Myocyte (in vitro differentiated cells): ENCODE measurements at regions not wholly inside any gene's neighbourhood (a gene's known extent, or its start where the extent isn't known, plus 50 kb on each side); places are given as distances from the start of the nearest gene placed in this dataset.
"Not testable (repeated sequence)": the region's sequence is repeated elsewhere in the genome, so short reads cannot be mapped to it uniquely, and the experiment has no call there.

Experiments used
- DNase-seq: peaks from one replicate; pipeline ENCODE4 v3.0.0-alpha.2; 2012; ENCODE audit warnings: low read depth

GRCh38 chr10:8305876-8306652 is 251.6 kb downstream of the GATA3 start:
- DNase-seq, result no peak

DNA sequence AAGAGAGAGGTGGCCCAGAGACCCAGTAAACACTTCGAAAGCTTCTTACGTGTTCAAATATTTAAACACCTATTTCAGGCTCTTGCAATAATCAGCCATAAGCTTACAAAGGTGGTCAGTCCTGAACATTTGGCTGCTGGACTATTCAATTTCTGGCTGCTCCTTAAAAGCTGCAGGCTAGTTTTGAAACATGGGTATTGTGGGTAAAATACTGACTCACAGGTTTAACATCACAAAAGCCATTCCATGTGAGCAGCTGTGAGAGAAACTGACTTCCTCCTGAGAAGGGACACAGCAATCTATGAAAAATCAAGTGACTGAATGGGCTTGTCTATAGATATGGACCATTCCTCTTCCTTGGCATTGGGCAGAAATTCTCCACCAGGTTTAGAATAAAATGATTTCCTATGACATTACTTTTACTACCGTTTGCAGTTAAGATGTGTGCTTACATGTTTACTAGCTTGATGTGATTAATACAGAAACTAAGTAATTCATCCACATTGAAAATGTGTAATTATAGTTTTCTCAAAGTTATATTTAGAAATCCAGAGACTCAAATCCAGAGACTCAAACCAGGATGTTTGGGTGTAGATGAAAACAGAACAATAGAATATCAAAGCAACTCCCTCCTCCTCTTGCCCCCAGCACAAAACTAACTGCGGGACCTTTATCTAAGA is 252.3 kb downstream of the GATA3 start:
- DNase-seq, result no peak

GRCh38 chr10:8310930-8311329 is 256.4 kb downstream of the GATA3 start:
- no peak for DNase-seq

DNA sequence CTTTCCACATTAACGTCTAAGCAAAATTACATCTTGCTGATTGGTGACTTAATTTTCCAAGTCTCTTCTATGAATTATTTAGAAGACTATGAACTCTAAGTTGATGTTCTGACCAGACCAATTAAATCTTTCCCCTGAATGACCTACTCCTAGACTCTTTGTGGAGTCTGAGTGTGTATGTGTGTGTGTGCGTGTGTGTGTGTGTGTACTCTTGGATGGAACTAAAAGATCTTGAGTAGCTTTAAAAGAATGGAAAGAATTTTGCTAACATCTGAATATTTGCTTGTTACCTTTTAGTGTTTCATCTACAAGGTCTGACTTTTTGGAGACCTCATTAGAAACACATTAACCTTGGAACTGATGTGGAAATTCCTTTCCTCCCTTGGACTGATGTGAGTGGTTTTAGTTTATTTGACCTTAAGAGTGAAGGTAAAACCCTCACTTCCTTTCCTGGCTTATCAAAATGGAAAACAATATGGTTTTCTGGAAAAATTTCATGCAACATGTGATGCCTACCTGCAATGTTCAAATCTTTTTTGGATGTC is 257.1 kb downstream of the GATA3 start:
- no peak for DNase-seq

DNA sequence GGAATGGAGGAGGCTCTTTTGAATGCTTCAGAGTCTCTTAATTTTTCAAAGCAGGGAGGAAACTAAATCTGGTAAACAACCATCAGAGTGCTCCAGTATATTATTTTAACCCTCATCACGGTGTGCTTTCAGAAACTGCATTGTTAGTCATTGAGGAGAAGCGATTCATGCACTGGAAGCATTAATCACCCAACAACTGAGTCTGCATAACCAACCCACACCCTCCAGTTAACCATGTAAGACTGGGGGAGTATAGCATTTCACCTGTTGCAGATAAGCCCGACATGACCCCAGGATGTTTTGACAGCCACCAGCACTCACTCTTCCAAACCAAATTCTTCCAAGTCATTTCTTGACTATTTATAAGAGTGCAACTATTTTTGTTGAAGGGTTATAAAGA is 257.6 kb downstream of the GATA3 start:
- DNase-seq, result no peak

DNA sequence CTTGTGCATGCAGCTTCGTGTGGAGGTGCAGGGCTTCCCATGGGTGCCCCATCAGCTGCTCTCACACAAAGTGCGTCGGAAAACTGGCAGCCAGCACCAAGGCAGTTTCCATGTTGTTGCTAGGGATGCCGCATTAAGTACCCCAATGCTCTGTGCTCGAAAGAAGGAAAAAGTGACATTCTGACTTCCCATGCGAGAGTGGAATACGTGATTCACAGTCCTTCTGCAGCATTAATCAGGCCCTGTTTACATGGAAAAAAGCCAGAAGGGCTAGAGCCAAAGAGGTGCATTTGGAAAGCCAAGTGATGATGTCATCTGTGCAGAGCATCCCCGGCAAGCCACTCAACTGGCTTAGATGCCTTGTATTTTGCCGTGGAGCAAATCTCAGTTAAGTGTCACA is 258.3 kb downstream of the GATA3 start:
- no peak for DNase-seq

DNA sequence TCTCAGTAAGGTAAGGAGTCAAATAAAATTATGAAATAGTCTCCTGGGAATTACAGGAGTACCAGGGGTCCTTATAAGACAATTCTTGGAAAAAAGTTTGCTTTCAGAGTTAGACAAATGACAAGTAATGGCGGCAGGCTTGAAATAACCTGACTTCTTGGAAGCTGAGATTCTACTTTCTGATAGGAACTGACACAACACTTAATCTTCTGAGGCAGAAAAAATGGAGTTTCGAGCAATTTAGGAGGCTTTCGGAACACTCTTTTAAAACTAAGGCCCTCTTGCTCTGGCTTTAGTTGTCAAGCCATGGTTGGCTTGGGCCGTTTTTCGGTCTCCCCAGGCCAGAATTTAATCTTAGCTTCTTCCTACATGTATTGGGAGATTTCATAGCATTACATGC is 260.0 kb downstream of the GATA3 start:
- DNase-seq, result no peak

- DNase-seq, result no peak
Measured at GRCh38 chr10:8315619-8316021, 261.1 kb downstream of the GATA3 start.

DNA sequence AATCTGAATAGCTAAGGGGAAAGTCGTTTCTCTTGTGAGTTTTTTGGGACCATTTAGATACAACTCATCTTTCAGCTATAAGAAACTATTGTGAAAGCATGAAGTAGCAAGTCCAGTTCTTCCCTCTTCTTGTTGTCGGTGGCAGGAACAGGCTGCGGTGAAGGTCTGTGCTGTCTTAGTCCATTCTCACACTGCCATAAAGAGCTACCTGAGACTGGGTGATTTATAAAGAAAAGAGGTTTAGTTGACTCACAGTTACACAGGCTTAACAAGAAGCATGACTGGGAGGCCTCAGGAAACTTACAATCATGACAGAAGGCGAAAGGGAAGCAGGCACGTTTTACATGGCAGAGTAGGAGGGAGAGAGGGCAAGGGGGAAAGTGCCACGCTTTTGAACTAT is 261.8 kb downstream of the GATA3 start:
- DNase-seq, result no peak

DNA sequence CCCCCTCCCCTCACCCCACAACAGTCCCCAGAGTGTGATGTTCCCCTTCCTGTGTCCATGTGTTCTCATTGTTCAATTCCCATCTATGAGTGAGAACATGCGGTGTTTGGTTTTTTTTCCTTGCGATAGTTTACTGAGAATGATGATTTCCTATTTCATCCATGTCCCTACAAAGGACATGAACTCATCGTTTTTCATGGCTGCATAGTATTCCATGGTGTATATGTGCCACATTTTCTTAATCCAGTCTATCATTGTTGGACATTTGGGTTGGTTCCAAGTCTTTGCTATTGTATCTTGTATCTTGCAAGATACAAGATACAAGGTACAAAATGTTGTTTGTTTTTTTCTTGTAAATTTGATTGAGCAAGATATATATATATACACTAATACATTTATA is 263.9 kb downstream of the GATA3 start:
- DNase-seq, result not testable (repeated sequence)

GRCh38 chr10:8318956-8319355 is 264.5 kb downstream of the GATA3 start:
- no peak for DNase-seq

GRCh38 chr10:8319704-8320103 is 265.2 kb downstream of the GATA3 start:
- no peak for DNase-seq

DNA sequence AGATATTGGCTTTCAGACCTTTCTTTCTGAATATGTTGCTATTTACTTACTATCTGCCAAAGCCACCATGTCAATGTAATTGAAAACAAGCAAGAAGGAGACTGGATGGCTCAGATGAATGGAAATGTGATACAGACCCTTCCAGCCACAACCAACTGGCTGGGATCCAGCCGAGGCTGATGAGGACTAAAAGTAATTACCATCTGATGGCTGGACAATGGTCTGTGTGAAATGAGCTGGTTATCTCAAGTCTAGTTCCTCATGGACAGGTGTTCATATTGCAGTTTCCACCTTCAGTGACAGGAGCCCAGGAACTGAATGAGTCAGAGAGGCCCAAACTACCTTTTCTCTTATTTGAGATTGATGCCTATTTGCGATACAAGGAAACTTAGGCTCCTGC is 267.5 kb downstream of the GATA3 start:
- DNase-seq, result peak; percentile 0

- no peak for DNase-seq
Measured at GRCh38 chr10:8323428-8324054, 269.1 kb downstream of the GATA3 start.

DNA sequence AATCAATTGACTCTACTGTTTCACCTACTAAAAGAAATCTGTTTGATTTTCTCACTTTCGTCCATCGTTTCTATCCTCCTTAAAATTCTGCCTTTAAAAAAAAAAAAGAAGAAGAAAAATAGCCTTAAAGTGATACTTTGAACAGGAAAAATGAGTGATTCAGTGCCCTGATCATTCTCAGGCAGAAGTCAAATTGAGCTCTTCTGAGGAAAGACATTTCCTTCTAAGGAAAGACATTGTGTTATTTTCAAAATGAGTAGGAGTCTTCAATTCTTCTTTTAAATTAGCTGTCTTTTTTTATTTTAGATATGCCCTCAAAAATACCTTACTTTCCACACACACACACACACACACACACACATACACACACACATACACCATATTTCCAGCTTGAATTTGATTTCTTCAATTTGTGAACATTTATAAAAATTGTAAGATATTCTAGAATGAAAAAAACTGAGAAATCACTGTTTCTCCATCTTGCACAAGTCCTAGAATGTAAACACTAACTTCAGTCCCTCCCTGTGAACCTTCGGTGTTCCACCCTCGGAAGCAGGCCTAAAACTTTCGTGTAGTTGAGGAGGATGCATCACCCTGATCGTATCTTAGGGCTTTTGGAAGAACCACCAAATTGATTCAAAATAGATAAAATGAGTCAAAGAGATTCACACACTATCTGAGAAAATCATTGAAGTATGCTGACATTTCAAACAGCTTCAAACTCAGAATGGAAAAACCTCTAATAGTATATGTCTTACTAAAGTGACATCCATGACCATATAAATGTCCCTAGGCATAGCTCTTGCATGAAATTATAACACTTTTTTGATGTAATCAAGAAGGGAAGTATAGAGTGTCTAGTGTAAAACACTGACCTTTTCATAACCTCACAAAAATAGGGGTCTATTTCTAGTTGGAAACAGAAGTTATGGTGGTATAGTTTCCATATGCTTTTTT is 270.8 kb downstream of the GATA3 start:
- no peak for DNase-seq

- DNase-seq, result no peak
Measured at GRCh38 chr10:8326396-8327139, 272.1 kb downstream of the GATA3 start.

DNA sequence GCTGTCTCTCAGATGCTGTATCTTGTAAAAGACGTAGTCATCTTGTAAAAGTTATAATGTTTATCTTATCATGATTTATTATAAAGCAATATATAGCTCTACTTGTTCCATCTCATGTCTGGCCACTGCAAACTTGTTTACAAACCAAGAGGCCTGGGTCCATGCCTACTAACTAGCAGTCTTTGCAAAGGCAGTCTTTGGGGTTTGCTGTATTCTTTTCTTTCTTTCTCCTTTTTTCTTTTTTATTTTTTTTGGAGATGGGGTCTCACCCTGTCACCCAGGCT is 272.6 kb downstream of the GATA3 start:
- no peak for DNase-seq

GRCh38 chr10:8331387-8331786 is 276.9 kb downstream of the GATA3 start:
- DNase-seq, result no peak

DNA sequence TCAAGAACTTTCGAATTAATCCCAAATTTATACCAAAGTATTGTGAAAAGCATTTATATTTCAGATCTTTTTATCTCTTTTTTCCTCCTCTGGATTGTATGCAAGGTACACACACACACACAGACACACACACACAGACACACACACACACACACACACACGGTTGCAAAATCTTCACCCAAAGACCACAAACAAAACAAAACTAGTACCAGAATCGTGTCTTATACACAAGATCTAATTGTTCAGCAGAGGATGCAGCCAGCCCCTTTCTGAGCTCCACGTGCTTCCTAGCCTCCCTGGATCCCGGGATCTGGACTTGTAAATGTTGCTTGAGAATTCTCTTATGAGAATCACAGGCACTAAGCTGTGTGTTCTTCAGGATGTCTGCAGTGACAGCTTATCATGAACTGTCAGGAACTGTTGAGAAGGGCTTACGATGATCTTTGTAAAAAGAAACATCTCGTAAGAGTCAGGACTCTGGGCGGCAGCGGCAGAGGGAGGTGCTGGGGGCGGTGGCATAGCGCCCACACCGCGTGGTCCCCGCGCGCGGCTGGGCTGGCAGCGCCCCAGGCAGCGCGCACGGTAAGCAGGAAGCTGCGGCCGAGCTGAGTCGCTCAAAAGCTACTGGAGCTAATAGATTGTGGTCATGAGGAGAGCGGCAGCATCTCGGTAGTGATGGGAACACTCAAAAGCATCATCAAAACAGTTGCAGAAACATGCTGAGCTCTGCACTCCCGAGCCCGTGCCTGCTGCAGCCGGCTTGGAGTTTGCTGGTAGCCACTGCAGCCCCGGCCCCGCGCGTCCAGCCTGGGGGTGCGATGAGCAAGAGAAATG is 277.6 kb downstream of the GATA3 start:
- peak; percentile 1 for DNase-seq

DNA sequence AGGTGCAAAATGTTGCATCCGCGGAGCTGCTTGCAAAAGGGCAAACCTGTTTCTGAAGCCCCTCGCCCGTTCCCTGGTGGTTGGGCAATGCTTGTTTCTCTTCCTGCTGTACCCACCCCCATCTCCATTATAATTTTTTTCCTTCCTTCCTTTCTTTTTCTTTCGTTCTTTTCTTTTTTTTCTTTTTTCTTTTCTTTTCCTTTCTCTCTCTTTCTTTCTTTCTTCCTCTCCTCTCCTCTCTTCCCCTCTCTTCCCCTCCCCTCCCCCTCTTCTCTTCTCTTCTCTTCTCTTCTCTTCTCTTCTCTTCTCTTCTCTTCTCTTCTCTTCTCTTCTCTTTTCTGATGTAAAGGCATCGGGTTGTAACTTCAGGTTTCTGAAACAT is 278.2 kb downstream of the GATA3 start:
- DNase-seq, result no peak
